ENCODE measurements at regions not wholly inside any gene's neighbourhood (a gene's known extent, or its start where the extent isn't known, plus 50 kb on each side); places are given as distances from the start of the nearest gene placed in this dataset.

- TF ChIP-seq ZNF565 (CRISPR knock-in tag; conservative IDR thresholded peaks at IDR 0.05; ENCODE audit: low read depth) (no peak), ZNF8 (CRISPR knock-in tag; IDR thresholded peaks at IDR 0.05) (no peak), PPARA (CRISPR knock-in tag; IDR thresholded peaks at IDR 0.05; ENCODE audit: borderline replicate concordance) (no peak), TSHZ2 (CRISPR knock-in tag; IDR thresholded peaks at IDR 0.05) (no peak), TOX (CRISPR knock-in tag; IDR thresholded peaks at IDR 0.05; ENCODE audit: borderline replicate concordance) (no peak), ZFP3 (CRISPR knock-in tag; IDR thresholded peaks at IDR 0.05) (no peak), OSR1 (CRISPR knock-in tag; IDR thresholded peaks at IDR 0.05) (no peak), ZC3H10 (CRISPR knock-in tag; IDR thresholded peaks at IDR 0.05) (no peak), POU6F1 (CRISPR knock-in tag; IDR thresholded peaks at IDR 0.05; ENCODE audit: borderline replicate concordance, low read depth) (no peak), ISL1 (CRISPR knock-in tag; IDR thresholded peaks at IDR 0.05) (no peak)
- TF ChIP-seq, protein P1, sequence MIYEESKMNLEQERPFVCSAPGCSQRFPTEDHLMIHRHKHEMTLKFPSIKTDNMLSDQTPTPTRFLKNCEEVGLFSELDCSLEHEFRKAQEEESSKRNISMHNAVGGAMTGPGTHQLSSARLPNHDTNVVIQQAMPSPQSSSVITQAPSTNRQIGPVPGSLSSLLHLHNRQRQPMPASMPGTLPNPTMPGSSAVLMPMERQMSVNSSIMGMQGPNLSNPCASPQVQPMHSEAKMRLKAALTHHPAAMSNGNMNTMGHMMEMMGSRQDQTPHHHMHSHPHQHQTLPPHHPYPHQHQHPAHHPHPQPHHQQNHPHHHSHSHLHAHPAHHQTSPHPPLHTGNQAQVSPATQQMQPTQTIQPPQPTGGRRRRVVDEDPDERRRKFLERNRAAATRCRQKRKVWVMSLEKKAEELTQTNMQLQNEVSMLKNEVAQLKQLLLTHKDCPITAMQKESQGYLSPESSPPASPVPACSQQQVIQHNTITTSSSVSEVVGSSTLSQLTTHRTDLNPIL (CRISPR knock-in tag; IDR thresholded peaks at IDR 0.05; ENCODE audit: low read depth) = no peak
Measured at GRCh38 chr20:60288945-60289344, 330.7 kb downstream of the CDH26 start.
